HFF-Myc (cell line): ENCODE measurements at regions not wholly inside any gene's neighbourhood (a gene's known extent, or its start where the extent isn't known, plus 50 kb on each side); places are given as distances from the start of the nearest gene placed in this dataset.

ENCODE experiments used
- DNase-seq: peaks from one replicate; pipeline ENCODE4 v3.0.0-alpha.2; 2011; ENCODE audit warnings: low read depth; ENCODE audit errors: extremely low read depth
- H3K4me3 ChIP-seq: replicated peaks from 2 replicates; pipeline ENCODE4 v1.5.1; 2011; ENCODE audit warnings: low read depth, mild to moderate bottlenecking, control low read depth, low read length
- TF ChIP-seq, protein P1 (sequence below): IDR thresholded peaks from 2 replicates; pipeline ENCODE4 v1.5.1; 2012; ENCODE audit warnings: mild to moderate bottlenecking, low read depth, low read length, control low read depth; ENCODE audit errors: missing control alignments

DNA sequence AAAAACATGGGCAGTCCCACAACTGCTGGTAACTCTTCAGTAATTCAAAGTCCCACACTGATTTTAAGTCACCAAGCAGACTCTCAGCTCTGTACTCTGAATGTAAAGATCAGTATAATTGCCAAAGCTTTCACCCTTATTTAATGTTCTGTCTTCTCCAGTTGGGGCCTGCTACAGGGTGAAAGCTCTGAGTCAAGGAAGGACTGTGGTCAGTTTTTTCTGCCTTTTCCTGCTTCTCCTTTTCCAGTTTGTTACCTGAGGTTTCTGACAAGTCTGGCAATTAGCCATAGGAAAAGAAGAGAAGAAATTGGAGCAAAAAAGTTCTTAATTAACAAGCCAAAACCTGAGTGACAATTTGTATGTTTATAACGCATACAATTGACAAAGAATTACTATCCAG, 279.3 kb downstream of the RBM26 start:
- TF ChIP-seq, protein P1, sequence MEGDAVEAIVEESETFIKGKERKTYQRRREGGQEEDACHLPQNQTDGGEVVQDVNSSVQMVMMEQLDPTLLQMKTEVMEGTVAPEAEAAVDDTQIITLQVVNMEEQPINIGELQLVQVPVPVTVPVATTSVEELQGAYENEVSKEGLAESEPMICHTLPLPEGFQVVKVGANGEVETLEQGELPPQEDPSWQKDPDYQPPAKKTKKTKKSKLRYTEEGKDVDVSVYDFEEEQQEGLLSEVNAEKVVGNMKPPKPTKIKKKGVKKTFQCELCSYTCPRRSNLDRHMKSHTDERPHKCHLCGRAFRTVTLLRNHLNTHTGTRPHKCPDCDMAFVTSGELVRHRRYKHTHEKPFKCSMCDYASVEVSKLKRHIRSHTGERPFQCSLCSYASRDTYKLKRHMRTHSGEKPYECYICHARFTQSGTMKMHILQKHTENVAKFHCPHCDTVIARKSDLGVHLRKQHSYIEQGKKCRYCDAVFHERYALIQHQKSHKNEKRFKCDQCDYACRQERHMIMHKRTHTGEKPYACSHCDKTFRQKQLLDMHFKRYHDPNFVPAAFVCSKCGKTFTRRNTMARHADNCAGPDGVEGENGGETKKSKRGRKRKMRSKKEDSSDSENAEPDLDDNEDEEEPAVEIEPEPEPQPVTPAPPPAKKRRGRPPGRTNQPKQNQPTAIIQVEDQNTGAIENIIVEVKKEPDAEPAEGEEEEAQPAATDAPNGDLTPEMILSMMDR = no peak
- no peak overlapping the region for H3K4me3 ChIP-seq
- no peak for DNase-seq

DNA sequence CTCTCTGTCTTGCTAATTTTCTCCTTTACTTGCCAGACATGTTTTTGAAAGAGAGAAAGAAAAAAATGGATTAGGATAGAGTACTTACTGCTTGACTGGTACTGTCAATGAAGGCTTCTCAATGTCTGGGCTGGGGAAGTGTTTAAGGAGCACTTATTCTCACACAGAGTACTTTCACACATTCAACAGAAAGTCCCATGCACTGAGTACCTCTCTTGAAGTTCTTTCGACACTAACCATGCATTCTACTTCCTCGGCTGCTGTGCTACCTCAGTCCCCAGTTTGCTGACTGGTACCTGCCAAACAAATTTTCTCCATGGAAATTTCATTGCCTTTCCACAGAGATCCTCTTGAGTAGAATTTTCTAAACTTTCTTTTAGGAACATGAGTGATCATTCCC, 281.9 kb downstream of the RBM26 start:
- no peak overlapping the region for H3K4me3 ChIP-seq
- TF ChIP-seq, protein P1 = no peak
- DNase-seq = no peak

GRCh38 chr13:79121286-79121685, 284.8 kb downstream of the RBM26 start:
- TF ChIP-seq, protein P1 = no peak
- H3K4me3 ChIP-seq = no peak overlapping the region
- DNase-seq = no peak

DNA sequence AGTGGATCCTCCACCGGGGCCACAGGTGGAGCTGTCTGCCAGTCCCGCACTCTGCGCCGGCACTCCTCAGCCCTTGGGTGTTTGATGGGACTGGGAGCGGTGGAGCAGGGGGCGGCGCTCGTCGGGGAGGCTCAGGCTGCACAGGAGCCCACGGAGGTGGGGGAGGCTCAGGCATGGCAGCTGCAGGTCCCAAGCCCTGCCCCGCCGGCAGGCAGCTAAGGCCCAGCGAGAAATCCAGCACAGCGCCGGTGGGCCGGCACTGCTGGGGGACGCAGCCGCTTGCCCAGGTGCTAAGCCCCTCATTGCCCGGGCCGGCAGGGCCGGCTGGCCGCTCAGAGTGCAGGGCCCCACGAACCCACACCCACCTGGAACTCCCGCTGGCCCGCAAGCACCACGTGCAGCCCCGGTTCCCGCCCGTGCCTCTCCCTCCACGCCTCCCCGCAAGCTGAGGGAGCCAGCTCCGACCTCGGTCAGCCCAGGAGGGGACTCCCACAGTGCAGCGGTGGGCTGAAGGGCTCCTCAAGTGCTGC, 286.4 kb downstream of the RBM26 start:
- no peak overlapping the region for H3K4me3 ChIP-seq
- no peak for DNase-seq
- TF ChIP-seq, protein P1 = no peak

DNA sequence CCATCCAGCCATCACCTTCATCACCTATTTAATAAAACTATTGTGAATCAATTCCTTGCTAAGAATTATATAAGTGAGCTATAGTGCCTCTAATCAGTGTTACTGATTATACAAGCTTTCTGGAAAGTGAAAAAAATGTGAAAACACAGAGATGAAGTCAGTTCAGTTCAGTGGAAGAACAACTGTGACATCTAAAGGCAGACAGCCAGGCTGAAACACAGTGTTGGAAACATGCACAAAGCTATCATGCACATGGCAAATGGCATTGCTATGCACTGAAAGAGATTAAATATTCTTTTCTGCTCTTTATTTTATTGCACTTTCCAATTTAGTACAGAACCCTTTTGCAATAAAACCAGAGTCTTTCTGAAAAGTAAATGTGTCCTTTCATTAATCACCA, 294.0 kb downstream of the RBM26 start:
- H3K4me3 ChIP-seq = no peak overlapping the region
- TF ChIP-seq, protein P1 = no peak
- DNase-seq = no peak

GRCh38 chr13:79108914-79109643, 297.0 kb downstream of the RBM26 start:
- TF ChIP-seq, protein P1 = no peak
- H3K4me3 ChIP-seq = no peak overlapping the region
- DNase-seq = no peak

- H3K4me3 ChIP-seq = no peak overlapping the region
- DNase-seq = no peak
- TF ChIP-seq, protein P1 = no peak
Observed at GRCh38 chr13:79098596-79098995, 307.5 kb downstream of the RBM26 start.
